ENCODE measurements at regions not wholly inside any gene's neighbourhood (a gene's known extent, or its start where the extent isn't known, plus 50 kb on each side); places are given as distances from the start of the nearest gene placed in this dataset.
"Not testable (repeated sequence)": the region's sequence is repeated elsewhere in the genome, so short reads cannot be mapped to it uniquely, and the experiment has no call there.

DNA sequence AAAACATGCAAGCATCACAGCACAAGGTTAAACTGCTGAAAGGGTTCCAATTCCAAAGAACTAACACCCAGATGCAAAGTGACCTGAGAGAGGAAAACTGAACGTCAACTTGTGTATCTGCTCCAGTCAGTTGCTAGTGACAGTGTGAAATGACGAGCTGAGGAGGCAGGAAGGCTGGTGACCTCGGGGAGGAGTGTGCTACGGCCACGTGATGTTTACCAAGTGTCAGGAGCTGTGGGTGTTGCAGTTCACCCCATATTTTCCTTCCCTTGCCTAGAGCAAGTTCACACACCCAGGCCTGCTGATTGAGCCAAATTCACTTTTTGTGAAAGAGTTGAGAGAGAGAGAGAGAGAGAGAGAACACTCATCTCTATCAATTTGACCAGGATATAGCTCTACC lies 231.6 kb upstream of the ANKH start:
- Histone ChIP-seq H3K9me3 (ENCODE audit: control insufficient read depth in 5 of 5, low read length in 5 of 5) (no peaks in the 10 kb centered on the region), H3K36me3 (ENCODE audit: control insufficient read depth in 5 of 5, insufficient read depth in 5 of 5, low read length in 5 of 5) (no peaks in the 10 kb centered on the region), H3K4me1 (ENCODE audit: control insufficient read depth in 5 of 5, insufficient read depth in 5 of 5, low read length in 5 of 5) (no peaks in the 10 kb centered on the region), H3K27me3 (ENCODE audit: control insufficient read depth in 5 of 5, insufficient read depth in 4 of 5, low read length in 5 of 5) (no peaks in the 10 kb centered on the region), H3K27ac (ENCODE audit: low read depth, low read length) (no peak overlapping the region), H3K4me3 (ENCODE audit: low read depth in 1 of 5, low read length in 5 of 5) (no peak overlapping the region), H3K9ac (ENCODE audit: low read length in 5 of 5) (no peak overlapping the region)

GRCh38 chr5:15097552-15097951 lies 226.0 kb upstream of the ANKH start:
- Histone ChIP-seq H3K4me3 (ENCODE audit: low read depth in 1 of 5, low read length in 5 of 5) (no peak overlapping the region), H3K27me3 (ENCODE audit: control insufficient read depth in 5 of 5, insufficient read depth in 4 of 5, low read length in 5 of 5) (no peaks in the 10 kb centered on the region), H3K9ac (ENCODE audit: low read length in 5 of 5) (no peak overlapping the region), H3K27ac (ENCODE audit: low read depth, low read length) (no peak overlapping the region), H3K9me3 (ENCODE audit: control insufficient read depth in 5 of 5, low read length in 5 of 5) (no peaks in the 10 kb centered on the region), H3K4me1 (ENCODE audit: control insufficient read depth in 5 of 5, insufficient read depth in 5 of 5, low read length in 5 of 5) (no peaks in the 10 kb centered on the region), H3K36me3 (ENCODE audit: control insufficient read depth in 5 of 5, insufficient read depth in 5 of 5, low read length in 5 of 5) (no peaks in the 10 kb centered on the region)

GRCh38 chr5:15096686-15097085 lies 225.1 kb upstream of the ANKH start:
- not testable (repeated sequence) for H3K27ac ChIP-seq (ENCODE audit: low read depth, low read length); H3K9me3 ChIP-seq (ENCODE audit: control insufficient read depth in 5 of 5, low read length in 5 of 5); H3K27me3 ChIP-seq (ENCODE audit: control insufficient read depth in 5 of 5, insufficient read depth in 4 of 5, low read length in 5 of 5); H3K36me3 ChIP-seq (ENCODE audit: control insufficient read depth in 5 of 5, insufficient read depth in 5 of 5, low read length in 5 of 5); H3K9ac ChIP-seq (ENCODE audit: low read length in 5 of 5); H3K4me1 ChIP-seq (ENCODE audit: control insufficient read depth in 5 of 5, insufficient read depth in 5 of 5, low read length in 5 of 5); H3K4me3 ChIP-seq (ENCODE audit: low read depth in 1 of 5, low read length in 5 of 5)

GRCh38 chr5:15092801-15093200 lies 221.2 kb upstream of the ANKH start:
- no peaks in the 10 kb centered on the region for H3K9me3 ChIP-seq (ENCODE audit: control insufficient read depth in 5 of 5, low read length in 5 of 5)
- no peak overlapping the region for H3K4me3 ChIP-seq (ENCODE audit: low read depth in 1 of 5, low read length in 5 of 5)
- H3K4me1 ChIP-seq (ENCODE audit: control insufficient read depth in 5 of 5, insufficient read depth in 5 of 5, low read length in 5 of 5) = no peaks in the 10 kb centered on the region
- H3K27me3 ChIP-seq (ENCODE audit: control insufficient read depth in 5 of 5, insufficient read depth in 4 of 5, low read length in 5 of 5) = no peaks in the 10 kb centered on the region
- no peak overlapping the region for H3K27ac ChIP-seq (ENCODE audit: low read depth, low read length)
- H3K9ac ChIP-seq (ENCODE audit: low read length in 5 of 5) = no peak overlapping the region
- H3K36me3 ChIP-seq (ENCODE audit: control insufficient read depth in 5 of 5, insufficient read depth in 5 of 5, low read length in 5 of 5) = no peaks in the 10 kb centered on the region

- Histone ChIP-seq H3K27ac (ENCODE audit: low read depth, low read length) (no peak overlapping the region), H3K4me1 (ENCODE audit: control insufficient read depth in 5 of 5, insufficient read depth in 5 of 5, low read length in 5 of 5) (no peaks in the 10 kb centered on the region), H3K9me3 (ENCODE audit: control insufficient read depth in 5 of 5, low read length in 5 of 5) (peaks cover 0 to 6% (median 4%) of the 10 kb centered on the region in 5 donors), H3K4me3 (ENCODE audit: low read depth in 1 of 5, low read length in 5 of 5) (no peak overlapping the region), H3K9ac (ENCODE audit: low read length in 5 of 5) (no peak overlapping the region), H3K27me3 (ENCODE audit: control insufficient read depth in 5 of 5, insufficient read depth in 4 of 5, low read length in 5 of 5) (no peaks in the 10 kb centered on the region), H3K36me3 (ENCODE audit: control insufficient read depth in 5 of 5, insufficient read depth in 5 of 5, low read length in 5 of 5) (no peaks in the 10 kb centered on the region)
These were observed 214.1 kb upstream of the ANKH start for GRCh38 chr5:15085671-15086070.

DNA sequence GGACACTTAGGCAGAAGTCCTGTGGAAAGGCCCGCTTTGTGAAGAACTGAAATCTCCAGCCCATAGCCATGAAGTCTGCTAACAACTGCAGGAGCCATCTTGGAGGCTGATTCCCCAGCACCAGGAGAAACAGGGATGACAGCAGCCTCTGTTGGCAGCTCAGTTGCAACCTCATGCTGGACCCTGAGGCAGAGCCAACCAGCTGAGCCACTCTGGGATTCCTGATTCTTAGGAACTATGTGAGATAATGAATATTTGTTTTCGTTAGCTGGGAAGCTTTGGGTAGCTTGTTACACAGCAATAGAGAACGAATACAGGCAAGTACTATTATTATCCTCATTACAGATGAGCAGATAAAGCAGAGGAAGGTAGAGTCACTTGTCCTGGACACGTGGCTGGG lies 210.5 kb upstream of the ANKH start:
- H3K4me3 ChIP-seq (ENCODE audit: low read depth in 1 of 5, low read length in 5 of 5) = no peak overlapping the region
- no peaks in the 10 kb centered on the region for H3K36me3 ChIP-seq (ENCODE audit: control insufficient read depth in 5 of 5, insufficient read depth in 5 of 5, low read length in 5 of 5)
- H3K27me3 ChIP-seq (ENCODE audit: control insufficient read depth in 5 of 5, insufficient read depth in 4 of 5, low read length in 5 of 5) = no peaks in the 10 kb centered on the region

DNA sequence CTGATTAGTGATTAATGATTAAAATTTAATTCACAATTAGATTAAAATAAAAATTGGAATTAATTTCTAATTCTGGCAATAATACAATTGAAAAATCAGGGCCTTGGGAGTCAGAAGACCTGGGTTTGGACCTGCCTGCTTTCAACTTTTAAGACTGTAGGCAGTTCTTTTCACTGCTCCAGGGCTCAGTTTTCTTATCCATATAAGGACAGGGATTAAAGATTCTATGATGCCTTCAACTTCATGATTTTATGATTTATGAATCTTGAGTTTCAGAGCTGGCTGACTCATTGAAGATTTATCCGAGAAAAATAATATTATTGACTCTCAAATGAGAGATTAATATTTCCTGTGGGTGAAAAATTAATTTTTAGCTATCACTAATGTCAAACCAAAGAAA lies 208.6 kb upstream of the ANKH start:
- Histone ChIP-seq H3K9ac (ENCODE audit: low read length in 5 of 5) (no peak overlapping the region), H3K27me3 (ENCODE audit: control insufficient read depth in 5 of 5, insufficient read depth in 4 of 5, low read length in 5 of 5) (no peaks in the 10 kb centered on the region), H3K27ac (ENCODE audit: low read depth, low read length) (no peak overlapping the region), H3K4me3 (ENCODE audit: low read depth in 1 of 5, low read length in 5 of 5) (no peak overlapping the region), H3K9me3 (ENCODE audit: control insufficient read depth in 5 of 5, low read length in 5 of 5) (peaks cover 0 to 6% (median 4%) of the 10 kb centered on the region in 5 donors), H3K4me1 (ENCODE audit: control insufficient read depth in 5 of 5, insufficient read depth in 5 of 5, low read length in 5 of 5) (peaks cover 0 to 6% (median 5%) of the 10 kb centered on the region in 5 donors), H3K36me3 (ENCODE audit: control insufficient read depth in 5 of 5, insufficient read depth in 5 of 5, low read length in 5 of 5) (no peaks in the 10 kb centered on the region)

More for the DNA sequence above, 210.5 kb upstream of the ANKH start:
- no peak overlapping the region for H3K9ac ChIP-seq (ENCODE audit: low read length in 5 of 5)
- H3K27ac ChIP-seq (ENCODE audit: low read depth, low read length) = no peak overlapping the region
- H3K4me1 ChIP-seq (ENCODE audit: control insufficient read depth in 5 of 5, insufficient read depth in 5 of 5, low read length in 5 of 5) = peaks cover 0 to 6% (median 5%) of the 10 kb centered on the region in 5 donors
- peaks cover 0 to 6% (median 4%) of the 10 kb centered on the region in 5 donors for H3K9me3 ChIP-seq (ENCODE audit: control insufficient read depth in 5 of 5, low read length in 5 of 5)

GRCh38 chr5:15079566-15079965 lies 208.0 kb upstream of the ANKH start:
- Histone ChIP-seq H3K4me1 (ENCODE audit: control insufficient read depth in 5 of 5, insufficient read depth in 5 of 5, low read length in 5 of 5) (peaks cover 0 to 6% (median 5%) of the 10 kb centered on the region in 5 donors), H3K27ac (ENCODE audit: low read depth, low read length) (no peak overlapping the region), H3K27me3 (ENCODE audit: control insufficient read depth in 5 of 5, insufficient read depth in 4 of 5, low read length in 5 of 5) (no peaks in the 10 kb centered on the region), H3K9ac (ENCODE audit: low read length in 5 of 5) (no peak overlapping the region), H3K36me3 (ENCODE audit: control insufficient read depth in 5 of 5, insufficient read depth in 5 of 5, low read length in 5 of 5) (no peaks in the 10 kb centered on the region), H3K4me3 (ENCODE audit: low read depth in 1 of 5, low read length in 5 of 5) (no peak overlapping the region), H3K9me3 (ENCODE audit: control insufficient read depth in 5 of 5, low read length in 5 of 5) (peaks cover 0 to 6% (median 4%) of the 10 kb centered on the region in 5 donors)

DNA sequence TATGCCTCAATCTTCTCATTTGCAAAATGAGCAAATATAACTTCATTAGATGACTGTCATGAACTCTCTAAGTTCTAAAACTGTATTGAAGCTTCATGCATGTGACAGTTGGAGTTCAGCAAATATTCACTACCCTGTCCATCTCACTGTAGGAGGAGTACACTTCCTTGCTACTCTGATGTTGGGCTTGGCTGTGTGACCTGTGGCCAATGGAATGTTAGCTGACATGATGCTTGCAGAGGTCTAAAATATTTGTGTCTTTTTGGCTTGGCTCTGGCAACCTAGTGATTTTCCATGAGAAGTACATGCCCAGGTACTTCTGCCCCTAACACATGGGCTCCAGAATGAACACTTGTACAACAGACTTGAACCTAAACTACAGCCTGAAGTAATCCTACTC lies 203.1 kb upstream of the ANKH start:
- Histone ChIP-seq H3K4me1 (ENCODE audit: control insufficient read depth in 5 of 5, insufficient read depth in 5 of 5, low read length in 5 of 5) (peaks cover 0 to 4% (median 3%) of the 10 kb centered on the region in 5 donors), H3K27ac (ENCODE audit: low read depth, low read length) (no peak overlapping the region), H3K36me3 (ENCODE audit: control insufficient read depth in 5 of 5, insufficient read depth in 5 of 5, low read length in 5 of 5) (no peaks in the 10 kb centered on the region), H3K9me3 (ENCODE audit: control insufficient read depth in 5 of 5, low read length in 5 of 5) (no peaks in the 10 kb centered on the region), H3K9ac (ENCODE audit: low read length in 5 of 5) (no peak overlapping the region), H3K4me3 (ENCODE audit: low read depth in 1 of 5, low read length in 5 of 5) (no peak overlapping the region), H3K27me3 (ENCODE audit: control insufficient read depth in 5 of 5, insufficient read depth in 4 of 5, low read length in 5 of 5) (no peaks in the 10 kb centered on the region)

GRCh38 chr5:15073453-15073852 lies 201.9 kb upstream of the ANKH start:
- H3K9ac ChIP-seq (ENCODE audit: low read length in 5 of 5) = no peak overlapping the region
- H3K27me3 ChIP-seq (ENCODE audit: control insufficient read depth in 5 of 5, insufficient read depth in 4 of 5, low read length in 5 of 5) = no peaks in the 10 kb centered on the region
- no peaks in the 10 kb centered on the region for H3K9me3 ChIP-seq (ENCODE audit: control insufficient read depth in 5 of 5, low read length in 5 of 5)
- no peaks in the 10 kb centered on the region for H3K4me1 ChIP-seq (ENCODE audit: control insufficient read depth in 5 of 5, insufficient read depth in 5 of 5, low read length in 5 of 5)
- no peak overlapping the region for H3K4me3 ChIP-seq (ENCODE audit: low read depth in 1 of 5, low read length in 5 of 5)
- no peak overlapping the region for H3K27ac ChIP-seq (ENCODE audit: low read depth, low read length)
- no peaks in the 10 kb centered on the region for H3K36me3 ChIP-seq (ENCODE audit: control insufficient read depth in 5 of 5, insufficient read depth in 5 of 5, low read length in 5 of 5)

DNA sequence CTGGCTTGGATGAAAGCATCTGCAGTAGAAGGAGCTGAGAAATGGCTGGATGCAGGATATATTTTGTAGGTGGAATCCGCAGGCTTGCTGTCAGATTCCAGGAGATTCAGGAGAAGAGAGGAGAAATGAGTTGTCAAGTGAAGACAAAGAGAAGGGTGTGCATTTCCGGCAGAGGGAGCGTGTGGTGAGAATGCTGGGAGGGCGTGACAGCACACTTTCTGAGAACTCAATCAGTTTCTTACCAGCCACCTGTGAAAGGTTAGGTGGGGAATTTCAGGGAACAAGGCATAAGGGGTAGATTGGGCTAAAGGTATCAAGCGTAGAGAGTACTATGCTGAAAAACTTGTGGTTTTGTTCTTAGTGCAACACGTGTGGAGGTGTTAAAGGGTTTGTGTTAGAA lies 199.3 kb upstream of the ANKH start:
- Histone ChIP-seq H3K27ac (ENCODE audit: low read depth, low read length) (no peak overlapping the region), H3K4me3 (ENCODE audit: low read depth in 1 of 5, low read length in 5 of 5) (no peak overlapping the region), H3K9ac (ENCODE audit: low read length in 5 of 5) (no peak overlapping the region), H3K36me3 (ENCODE audit: control insufficient read depth in 5 of 5, insufficient read depth in 5 of 5, low read length in 5 of 5) (no peaks in the 10 kb centered on the region), H3K4me1 (ENCODE audit: control insufficient read depth in 5 of 5, insufficient read depth in 5 of 5, low read length in 5 of 5) (no peaks in the 10 kb centered on the region), H3K27me3 (ENCODE audit: control insufficient read depth in 5 of 5, insufficient read depth in 4 of 5, low read length in 5 of 5) (no peaks in the 10 kb centered on the region), H3K9me3 (ENCODE audit: control insufficient read depth in 5 of 5, low read length in 5 of 5) (peaks cover 0 to 5% (median 0%) of the 10 kb centered on the region in 5 donors)

All from subcutaneous abdominal adipose tissue (tissue), 5 donors.